OCI-LY7 (cell line): ENCODE measurements at regions not wholly inside any gene's neighbourhood (a gene's known extent, or its start where the extent isn't known, plus 50 kb on each side); places are given as distances from the start of the nearest gene placed in this dataset.

Experiments used
- EZH2phosphoT487 ChIP-seq: fragments of 200-600 bp; sonication (generic); IDR thresholded peaks from 2 replicates; pipeline ENCODE4 v1.6.1; 2018; ENCODE audit warnings: low read depth, borderline replicate concordance, mild to moderate bottlenecking, mixed run types, antibody characterized with exemption, low read length, moderate library complexity, mixed read lengths
- TF ChIP-seq, protein P1 (sequence below): fragments of 200-600 bp; sonication (generic); conservative IDR thresholded peaks from 2 replicates; pipeline ENCODE4 v1.5.1; 2014; ENCODE audit warnings: mild to moderate bottlenecking, antibody characterized with exemption, low read length, moderate library complexity, mixed read lengths

DNA sequence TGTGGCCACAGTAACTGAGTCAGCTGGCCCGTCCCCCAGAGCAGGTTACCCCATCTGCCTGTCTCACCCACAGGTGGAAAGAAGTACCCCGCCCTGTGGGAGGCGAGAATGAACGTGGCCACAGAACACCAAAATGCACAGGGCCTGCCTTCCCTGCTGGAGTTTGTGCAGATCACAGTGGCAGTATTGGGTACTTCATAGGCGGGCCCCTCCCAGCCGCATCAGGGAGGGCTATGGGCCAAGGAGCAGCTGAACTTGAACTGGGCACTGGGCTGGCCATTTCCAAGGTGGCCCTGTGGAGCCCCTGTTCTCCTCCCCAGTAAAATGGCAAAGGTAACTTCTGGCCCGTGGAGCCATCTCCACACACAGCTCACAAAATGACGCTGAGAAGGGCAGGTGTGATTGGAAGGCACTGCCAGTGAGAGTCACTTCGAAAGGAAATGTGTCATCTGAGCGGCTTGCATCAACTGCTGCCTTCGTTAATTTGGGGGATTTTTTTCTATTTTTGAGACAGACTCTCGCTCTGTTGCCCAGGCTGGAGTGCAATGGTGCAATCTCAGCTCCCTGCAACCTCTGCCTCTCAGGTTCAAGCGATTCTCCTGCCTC, 162.9 kb downstream of the ENGASE start:
- TF ChIP-seq, protein P1, sequence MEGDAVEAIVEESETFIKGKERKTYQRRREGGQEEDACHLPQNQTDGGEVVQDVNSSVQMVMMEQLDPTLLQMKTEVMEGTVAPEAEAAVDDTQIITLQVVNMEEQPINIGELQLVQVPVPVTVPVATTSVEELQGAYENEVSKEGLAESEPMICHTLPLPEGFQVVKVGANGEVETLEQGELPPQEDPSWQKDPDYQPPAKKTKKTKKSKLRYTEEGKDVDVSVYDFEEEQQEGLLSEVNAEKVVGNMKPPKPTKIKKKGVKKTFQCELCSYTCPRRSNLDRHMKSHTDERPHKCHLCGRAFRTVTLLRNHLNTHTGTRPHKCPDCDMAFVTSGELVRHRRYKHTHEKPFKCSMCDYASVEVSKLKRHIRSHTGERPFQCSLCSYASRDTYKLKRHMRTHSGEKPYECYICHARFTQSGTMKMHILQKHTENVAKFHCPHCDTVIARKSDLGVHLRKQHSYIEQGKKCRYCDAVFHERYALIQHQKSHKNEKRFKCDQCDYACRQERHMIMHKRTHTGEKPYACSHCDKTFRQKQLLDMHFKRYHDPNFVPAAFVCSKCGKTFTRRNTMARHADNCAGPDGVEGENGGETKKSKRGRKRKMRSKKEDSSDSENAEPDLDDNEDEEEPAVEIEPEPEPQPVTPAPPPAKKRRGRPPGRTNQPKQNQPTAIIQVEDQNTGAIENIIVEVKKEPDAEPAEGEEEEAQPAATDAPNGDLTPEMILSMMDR: no peak
- TF ChIP-seq EZH2phosphoT487: no peak
